ENCODE measurements at regions not wholly inside any gene's neighbourhood (a gene's known extent, or its start where the extent isn't known, plus 50 kb on each side); places are given as distances from the start of the nearest gene placed in this dataset.

DNA sequence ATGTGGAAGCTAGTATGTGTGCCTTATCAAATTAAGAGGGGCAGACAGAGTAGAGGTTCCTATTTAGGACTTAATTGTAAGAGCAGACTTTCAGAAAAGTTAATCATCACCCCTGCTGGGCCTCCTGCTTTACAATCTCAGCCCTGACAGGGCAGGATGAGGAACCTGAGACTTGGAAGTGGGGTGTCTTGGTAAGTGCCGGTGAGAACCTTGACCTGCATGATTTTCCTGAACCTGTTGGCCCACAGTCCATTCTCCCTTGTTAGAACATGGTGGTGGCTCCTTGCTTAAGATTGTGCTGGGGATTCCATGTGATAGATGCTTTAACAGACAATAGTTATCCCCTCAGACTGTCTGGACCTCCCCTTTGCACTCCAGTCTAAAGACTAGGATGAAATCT, 141.7 kb upstream of the TMEM72 start:
- in situ Hi-C loops (cut with HindIII; ENCODE audit: low sequenced_read_pairs): no loop called here

GRCh38 chr10:44771233-44771995, 139.7 kb upstream of the TMEM72 start:
- in situ Hi-C loops (cut with HindIII; ENCODE audit: low sequenced_read_pairs): no loop called here

DNA sequence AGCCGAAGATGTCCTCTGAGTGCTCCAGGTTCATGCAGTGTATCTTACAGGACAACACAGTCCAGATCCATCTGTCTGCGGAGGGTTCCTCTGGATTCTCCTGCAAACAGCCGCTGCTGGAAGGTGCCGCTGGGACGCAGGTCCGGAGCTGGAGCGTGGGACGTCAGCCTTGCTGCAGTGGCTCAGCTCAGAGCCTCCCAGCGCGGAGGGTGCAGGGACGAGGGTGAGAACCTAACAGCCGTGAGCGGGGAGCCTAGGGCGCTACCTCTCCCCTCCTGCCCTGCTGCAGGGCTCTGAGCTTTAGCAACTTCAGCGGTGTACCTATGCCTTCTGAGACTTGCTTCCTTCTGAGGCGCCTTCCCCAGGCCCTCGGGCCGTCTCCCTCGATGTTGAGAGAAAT, 137.6 kb upstream of the TMEM72 start:
- in situ Hi-C loops (cut with HindIII; ENCODE audit: low sequenced_read_pairs): no loop called here

DNA sequence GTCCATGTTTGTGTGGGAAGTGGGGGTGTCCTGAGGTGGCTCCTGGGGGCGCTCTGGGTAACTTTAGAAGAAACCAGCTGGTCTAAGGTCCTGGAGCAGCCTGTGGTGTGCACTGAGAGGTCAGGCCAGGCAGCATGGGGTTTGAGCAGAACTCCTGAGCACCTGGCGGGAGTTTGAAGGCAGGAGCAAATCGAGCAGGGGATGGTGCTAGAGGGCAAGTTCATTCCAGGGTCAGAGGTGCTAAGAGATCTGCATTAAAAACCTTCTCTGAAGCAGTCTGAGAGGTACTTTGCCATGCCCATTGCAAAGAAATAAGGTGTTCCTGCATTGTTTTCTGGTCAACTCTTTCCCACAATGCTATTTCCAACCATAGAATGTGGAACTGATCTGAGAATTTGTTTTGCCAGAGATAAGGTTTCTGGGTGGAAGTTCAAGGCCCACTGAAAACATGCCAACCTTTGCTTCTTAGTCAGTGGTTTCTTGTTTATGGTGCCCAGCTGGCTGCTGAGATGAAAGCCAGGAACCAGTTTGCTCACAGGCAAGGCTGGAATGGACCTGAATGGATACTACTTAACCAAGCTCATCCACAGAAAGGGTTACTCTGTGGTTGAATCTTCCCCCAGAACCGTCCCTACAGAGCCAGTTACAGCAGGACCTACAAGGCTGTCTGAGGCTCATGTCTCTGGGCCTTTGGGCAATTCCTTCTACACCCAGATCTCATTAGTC, 136.3 kb upstream of the TMEM72 start:
- in situ Hi-C loops (cut with HindIII; ENCODE audit: low sequenced_read_pairs): no loop called here

GRCh38 chr10:44775402-44775741, 135.8 kb upstream of the TMEM72 start:
- in situ Hi-C loops (cut with HindIII; ENCODE audit: low sequenced_read_pairs): no loop called here

DNA sequence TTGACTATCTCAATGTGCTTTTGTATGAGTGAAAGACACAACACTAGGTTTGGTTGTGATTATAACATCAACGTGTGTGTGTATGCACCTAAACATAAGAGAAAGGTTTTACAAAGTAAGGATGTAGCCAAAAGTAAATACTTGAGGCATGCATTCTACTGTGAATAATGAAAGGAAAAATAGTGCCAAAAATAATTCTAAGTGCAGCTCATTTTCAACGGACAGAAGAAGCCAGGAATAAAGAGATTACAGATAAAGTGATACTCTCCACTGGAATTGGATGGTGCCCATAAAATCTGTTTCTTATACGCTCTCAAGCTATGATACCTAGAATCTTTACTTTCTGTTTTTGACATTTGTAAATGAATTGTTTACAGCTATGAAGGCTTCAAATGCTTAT, 135.0 kb upstream of the TMEM72 start:
- in situ Hi-C loops (cut with HindIII; ENCODE audit: low sequenced_read_pairs): no loop called here

DNA sequence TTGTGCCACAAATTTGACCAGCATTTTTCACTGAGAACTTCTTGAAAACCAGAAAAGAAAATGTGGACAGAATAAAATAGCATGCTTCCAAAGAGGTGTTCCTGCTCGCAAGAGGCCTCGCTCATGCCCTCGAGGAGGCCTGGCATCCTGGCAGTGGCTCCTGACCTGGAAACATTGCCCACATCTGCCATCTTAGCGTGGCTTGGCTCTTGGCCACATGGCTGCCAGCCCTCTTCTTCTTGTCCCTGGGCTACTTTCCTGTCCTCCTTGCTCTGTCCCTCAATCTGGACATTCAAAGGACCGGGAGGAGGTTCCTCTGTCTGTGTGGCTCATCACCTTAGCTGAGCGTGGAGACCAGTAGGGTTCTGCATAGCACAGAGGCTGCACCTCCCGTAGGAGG, 131.6 kb upstream of the TMEM72 start:
- in situ Hi-C loops (cut with HindIII; ENCODE audit: low sequenced_read_pairs): no loop called here

- in situ Hi-C loops (cut with HindIII; ENCODE audit: low sequenced_read_pairs): loop anchor here (5.0 kb wide), 1 partner anchor 68 kb away; no protein-coding TSS in a partner anchor
Measured at GRCh38 chr10:44780426-44780825, 130.7 kb upstream of the TMEM72 start.

GRCh38 chr10:44781131-44781530, 130.0 kb upstream of the TMEM72 start:
- in situ Hi-C loops (cut with HindIII; ENCODE audit: low sequenced_read_pairs): loop anchor here (5.0 kb wide), 1 partner anchor 69 kb away; no protein-coding TSS in a partner anchor

GRCh38 chr10:44786286-44786850, 124.8 kb upstream of the TMEM72 start:
- in situ Hi-C loops (cut with HindIII; ENCODE audit: low sequenced_read_pairs): no loop called here

- in situ Hi-C loops (cut with HindIII; ENCODE audit: low sequenced_read_pairs): no loop called here
Measured at GRCh38 chr10:44787480-44788075, 123.6 kb upstream of the TMEM72 start.

DNA sequence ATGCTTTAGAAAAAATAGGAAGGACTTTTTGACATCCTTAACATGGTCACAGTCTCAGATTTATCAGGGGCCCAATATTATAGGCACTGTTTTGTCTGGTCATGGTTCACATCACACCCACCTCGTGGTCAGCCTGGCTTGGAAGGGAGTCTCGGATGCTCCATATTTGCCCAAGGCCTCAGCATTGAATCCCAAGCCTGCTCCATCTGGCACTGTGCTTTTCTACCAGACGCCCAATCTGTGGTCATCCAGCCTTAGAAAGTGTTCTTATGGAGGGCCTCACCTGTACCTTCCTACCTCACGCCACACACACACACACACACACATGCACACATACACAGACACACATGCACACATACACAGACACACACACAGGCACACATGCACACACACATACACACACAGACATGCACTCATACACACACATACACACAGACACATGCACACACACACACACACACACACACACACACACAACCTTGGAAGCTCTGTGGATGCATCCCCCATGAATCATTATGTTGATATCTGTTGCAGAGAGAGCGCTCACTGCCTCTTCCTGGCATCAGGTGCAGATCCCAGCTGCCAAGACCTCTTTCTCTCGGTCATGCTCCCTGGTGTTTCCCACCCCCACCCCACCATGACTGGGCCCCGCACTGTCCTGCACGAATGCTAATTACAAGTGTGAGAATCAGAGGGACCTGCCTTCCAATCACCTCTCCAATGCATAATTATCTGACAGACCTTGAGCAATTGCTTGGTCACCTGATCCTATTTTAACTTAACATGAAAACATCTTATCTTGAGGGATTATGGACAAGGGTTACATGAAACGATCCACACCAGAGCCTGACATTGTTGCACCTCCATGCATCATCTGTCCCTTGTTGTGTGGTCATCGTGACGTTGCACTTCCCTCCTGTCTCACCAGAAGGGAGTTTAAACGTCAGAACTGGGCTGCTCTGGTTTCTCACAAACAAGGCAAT, 122.7 kb upstream of the TMEM72 start:
- in situ Hi-C loops (cut with HindIII; ENCODE audit: low sequenced_read_pairs): no loop called here

- in situ Hi-C loops (cut with HindIII; ENCODE audit: low sequenced_read_pairs): no loop called here
Measured at GRCh38 chr10:44792119-44792775, 118.9 kb upstream of the TMEM72 start.

DNA sequence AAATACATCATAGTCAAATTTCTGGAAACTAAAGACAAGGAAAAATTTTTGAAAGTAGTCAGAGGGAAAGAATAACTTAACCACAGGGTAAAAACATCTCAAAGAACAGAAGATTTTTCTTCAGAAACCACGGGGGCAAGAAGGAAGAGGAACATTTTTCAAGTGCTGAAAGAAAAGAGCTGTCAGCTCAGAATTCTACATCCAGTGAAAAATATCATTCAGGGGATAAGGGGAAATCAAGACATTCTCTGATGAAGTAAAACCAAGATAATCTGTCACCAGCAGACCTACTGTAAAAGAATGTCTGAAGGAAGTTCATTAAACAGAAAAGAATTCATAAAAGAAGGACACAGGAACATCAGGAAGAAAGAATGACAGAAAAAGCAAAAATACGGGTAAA, 111.2 kb upstream of the TMEM72 start:
- in situ Hi-C loops (cut with HindIII; ENCODE audit: low sequenced_read_pairs): no loop called here

GRCh38 chr10:44801383-44802327, 109.5 kb upstream of the TMEM72 start:
- in situ Hi-C loops (cut with HindIII; ENCODE audit: low sequenced_read_pairs): no loop called here

DNA sequence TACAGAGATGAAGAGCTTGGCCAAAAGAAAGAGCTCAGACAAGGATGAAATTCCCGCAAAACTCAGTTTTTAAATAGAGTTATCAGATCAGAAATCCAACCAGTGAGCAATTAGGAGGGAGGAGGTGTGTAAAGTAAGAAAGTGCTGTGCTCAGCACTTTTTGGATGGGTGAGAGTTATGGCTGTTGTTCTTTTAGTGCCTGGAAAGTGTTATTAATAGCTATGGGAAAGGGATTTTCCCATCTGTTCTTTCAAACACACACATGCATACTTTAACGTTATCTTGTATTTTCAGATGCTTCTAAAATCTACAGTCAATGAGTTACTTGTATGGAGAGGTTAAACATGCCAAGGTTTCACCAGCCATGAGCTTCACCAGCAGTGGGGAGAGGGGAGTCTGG, 107.3 kb upstream of the TMEM72 start:
- in situ Hi-C loops (cut with HindIII; ENCODE audit: low sequenced_read_pairs): no loop called here

- in situ Hi-C loops (cut with HindIII; ENCODE audit: low sequenced_read_pairs): no loop called here
Measured at GRCh38 chr10:44804661-44805060, 106.5 kb upstream of the TMEM72 start.

GRCh38 chr10:44805466-44806210, 105.5 kb upstream of the TMEM72 start:
- in situ Hi-C loops (cut with HindIII; ENCODE audit: low sequenced_read_pairs): no loop called here

Data from endothelial cell of hepatic sinusoid (primary cell).